Mucosa of rectum (tissue), 2 donors: ENCODE measurements at regions not wholly inside any gene's neighbourhood (a gene's known extent, or its start where the extent isn't known, plus 50 kb on each side); places are given as distances from the start of the nearest gene placed in this dataset.
"Not testable (repeated sequence)": the region's sequence is repeated elsewhere in the genome, so short reads cannot be mapped to it uniquely, and the experiment has no call there.

Experiments used
- H3K27ac ChIP-seq, 2 donors: one replicate each; pipeline ENCODE4 v1.7.0; 2013; ENCODE audit warnings: inconsistent platforms in 2 of 2, low read depth in 2 of 2, low read length in 2 of 2
- H3K27me3 ChIP-seq, 2 donors: one replicate each; pipeline ENCODE4 v1.7.0; 2013; ENCODE audit warnings: low read length in 2 of 2; ENCODE audit not compliant: control insufficient read depth in 2 of 2, insufficient read depth in 2 of 2
- H3K36me3 ChIP-seq, 2 donors: one replicate each; pipeline ENCODE4 v1.7.0; 2013; ENCODE audit warnings: low read length in 2 of 2; ENCODE audit not compliant: control insufficient read depth in 2 of 2, insufficient read depth in 2 of 2
- H3K4me1 ChIP-seq, 2 donors: one replicate each; pipeline ENCODE4 v1.7.0; 2013; ENCODE audit warnings: low read length in 2 of 2, mild to moderate bottlenecking in 1 of 2; ENCODE audit not compliant: control insufficient read depth in 2 of 2, insufficient read depth in 2 of 2
- H3K4me3 ChIP-seq, 2 donors: one replicate each; pipeline ENCODE4 v1.7.0; 2013; ENCODE audit warnings: low read length in 2 of 2
- H3K9ac ChIP-seq, 2 donors: one replicate each; pipeline ENCODE4 v1.7.0; 2013; ENCODE audit warnings: low read length in 2 of 2, low read depth in 1 of 2, mild to moderate bottlenecking in 1 of 2
- H3K9me3 ChIP-seq, 2 donors: one replicate each; pipeline ENCODE4 v1.7.0; 2013; ENCODE audit warnings: low read length in 2 of 2; ENCODE audit not compliant: control insufficient read depth in 2 of 2
- donor health status: healthy.
- donor health status: Normal muscosa, but diverticular disease.

- not testable (repeated sequence) for H3K4me3 ChIP-seq, H3K9ac ChIP-seq, H3K9me3 ChIP-seq, H3K27ac ChIP-seq, H3K4me1 ChIP-seq, H3K27me3 ChIP-seq, H3K36me3 ChIP-seq
Measured at GRCh38 chr15:24435075-24435820, 240.3 kb upstream of the NPAP1 start.

GRCh38 chr15:24437270-24437669 lies 238.3 kb upstream of the NPAP1 start:
- not testable (repeated sequence) for H3K4me1 ChIP-seq, H3K27ac ChIP-seq, H3K4me3 ChIP-seq, H3K36me3 ChIP-seq, H3K9me3 ChIP-seq, H3K27me3 ChIP-seq, H3K9ac ChIP-seq

DNA sequence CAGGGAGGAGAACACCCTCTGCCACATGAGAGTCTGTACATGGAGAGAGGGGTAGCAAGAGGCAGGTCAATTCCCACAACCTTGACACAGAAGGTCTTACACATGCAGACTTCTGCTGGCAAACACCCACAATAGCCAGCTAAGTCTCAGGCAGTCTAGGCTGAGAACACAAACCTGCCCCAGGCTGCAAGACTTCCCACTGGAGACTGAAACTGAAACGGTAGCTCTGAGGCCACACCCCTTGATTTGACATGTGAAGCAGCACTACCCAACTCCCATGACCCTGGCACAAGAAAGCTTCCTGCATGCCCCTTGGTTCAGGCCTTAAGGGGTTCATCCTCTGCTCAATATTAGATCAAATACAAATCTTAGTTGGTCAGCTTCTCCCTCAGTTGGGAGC lies 237.8 kb upstream of the NPAP1 start:
- H3K9me3 ChIP-seq, H3K27ac ChIP-seq, H3K36me3 ChIP-seq, H3K4me1 ChIP-seq, H3K4me3 ChIP-seq, H3K27me3 ChIP-seq, H3K9ac ChIP-seq: not testable (repeated sequence)

DNA sequence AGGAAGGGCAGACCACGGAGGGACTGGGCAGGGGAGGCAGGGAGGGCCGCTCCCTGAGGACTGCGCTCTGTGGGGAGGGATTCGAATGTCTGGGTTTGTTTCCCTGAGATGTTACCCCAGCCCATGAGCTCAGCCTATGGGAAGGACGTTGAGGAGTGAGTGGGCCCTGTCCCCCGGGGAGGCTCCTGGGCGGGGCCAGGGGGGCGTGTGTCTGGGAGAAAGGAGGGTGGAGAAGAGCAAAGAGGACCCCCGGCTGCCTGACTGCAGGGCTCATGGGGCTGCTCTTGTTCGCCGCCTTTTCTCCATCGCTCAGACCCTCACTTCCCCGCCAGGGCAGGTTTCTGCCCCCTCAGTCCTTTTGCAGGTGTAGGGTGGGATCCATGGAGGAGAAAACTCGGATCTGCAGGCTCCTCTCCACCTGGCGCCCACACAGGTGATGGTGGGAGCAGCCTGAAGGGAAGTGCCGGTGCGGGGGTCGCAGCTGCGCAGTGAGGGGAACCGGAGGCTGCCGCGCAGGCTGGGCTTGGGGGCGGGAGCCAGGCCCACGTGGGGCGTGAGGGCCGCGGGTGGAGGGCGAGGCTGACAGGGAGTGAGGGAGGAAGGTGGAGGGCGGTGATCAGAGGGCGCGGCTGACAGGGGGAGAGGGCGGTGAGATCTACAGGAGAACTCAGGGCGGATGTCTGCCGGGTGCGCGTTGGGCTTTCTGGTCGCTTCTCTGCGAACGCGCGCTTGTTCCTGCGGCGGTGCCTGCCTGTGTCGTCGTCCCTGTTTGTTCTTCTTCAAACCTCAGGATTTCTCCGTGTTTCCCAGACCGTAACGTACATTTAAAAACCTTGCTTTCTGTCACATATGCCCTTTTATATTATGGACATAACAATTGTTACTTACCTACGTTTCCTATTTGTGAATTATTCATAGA lies 198.2 kb upstream of the NPAP1 start:
- H3K4me3 ChIP-seq, H3K27me3 ChIP-seq, H3K9ac ChIP-seq, H3K36me3 ChIP-seq, H3K9me3 ChIP-seq, H3K4me1 ChIP-seq, H3K27ac ChIP-seq: not testable (repeated sequence)

GRCh38 chr15:24485885-24486567 lies 189.5 kb upstream of the NPAP1 start:
- H3K4me3 ChIP-seq, H3K4me1 ChIP-seq, H3K27ac ChIP-seq, H3K36me3 ChIP-seq, H3K9ac ChIP-seq, H3K9me3 ChIP-seq, H3K27me3 ChIP-seq: not testable (repeated sequence)

DNA sequence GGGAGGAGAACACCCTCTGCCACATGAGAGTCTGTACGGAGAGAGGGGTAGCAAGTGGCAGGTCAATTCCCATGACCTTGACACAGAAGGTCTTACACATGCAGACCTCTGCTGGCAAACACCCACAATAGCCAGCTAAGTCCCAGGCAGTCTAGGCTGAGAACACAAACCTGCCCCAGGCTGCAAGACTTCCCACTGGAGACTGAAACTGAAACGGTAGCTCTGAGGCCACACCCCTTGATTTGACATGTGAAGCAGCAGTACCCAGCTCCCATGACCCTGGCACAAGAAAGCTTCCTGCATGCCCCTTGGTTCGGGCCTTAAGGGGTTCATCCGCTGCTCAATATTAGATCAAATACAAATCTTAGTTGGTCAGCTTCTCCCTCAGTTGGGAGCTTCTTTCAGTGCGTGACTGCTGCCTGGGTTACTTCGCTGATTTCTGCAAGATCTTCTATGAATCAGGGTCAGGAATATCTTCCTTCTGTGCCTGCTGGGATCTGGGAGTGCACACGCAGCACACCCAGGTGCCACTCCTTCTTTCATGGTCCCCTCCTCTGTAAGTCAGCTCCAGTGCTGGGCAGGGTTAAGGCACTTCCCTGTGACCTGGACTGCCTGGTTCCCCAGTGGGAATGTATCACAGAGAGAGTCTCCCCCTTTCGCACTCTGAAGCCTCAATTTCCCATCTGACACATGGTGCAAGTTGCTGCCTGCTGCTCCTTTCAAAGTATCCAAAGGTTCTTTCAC lies 187.2 kb upstream of the NPAP1 start:
- not testable (repeated sequence) for H3K4me1 ChIP-seq, H3K9me3 ChIP-seq, H3K9ac ChIP-seq, H3K27me3 ChIP-seq, H3K4me3 ChIP-seq, H3K27ac ChIP-seq, H3K36me3 ChIP-seq

GRCh38 chr15:24505216-24505615 lies 170.4 kb upstream of the NPAP1 start:
- H3K4me1 ChIP-seq, H3K4me3 ChIP-seq, H3K9ac ChIP-seq, H3K9me3 ChIP-seq, H3K27ac ChIP-seq, H3K27me3 ChIP-seq, H3K36me3 ChIP-seq: not testable (repeated sequence)

GRCh38 chr15:24509714-24510113 lies 165.9 kb upstream of the NPAP1 start:
- not testable (repeated sequence) for H3K36me3 ChIP-seq, H3K4me1 ChIP-seq

DNA sequence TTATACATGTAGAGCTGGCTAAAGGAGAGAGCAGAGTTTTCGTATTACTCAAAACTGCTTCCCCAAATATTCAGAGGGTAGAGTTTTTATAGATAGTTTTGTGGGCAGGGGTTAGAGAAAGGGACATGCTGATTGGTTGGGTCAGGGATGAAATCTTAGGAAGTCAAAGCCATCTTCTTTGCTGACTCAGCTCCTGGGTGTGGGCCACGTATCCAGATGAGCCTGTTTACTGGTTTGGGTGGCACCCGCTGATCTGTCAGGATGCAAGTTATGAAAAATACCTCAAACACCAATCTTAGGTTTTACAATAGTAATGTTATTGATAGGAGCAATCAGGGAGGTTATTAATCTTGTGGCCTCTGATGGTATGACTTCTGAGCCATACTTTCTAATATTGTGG lies 164.0 kb upstream of the NPAP1 start:
- not testable (repeated sequence) for H3K36me3 ChIP-seq, H3K9ac ChIP-seq, H3K9me3 ChIP-seq, H3K27ac ChIP-seq, H3K4me1 ChIP-seq, H3K4me3 ChIP-seq, H3K27me3 ChIP-seq

More at GRCh38 chr15:24509714-24510113, 165.9 kb upstream of the NPAP1 start:
- H3K27me3 ChIP-seq, H3K27ac ChIP-seq, H3K4me3 ChIP-seq, H3K9me3 ChIP-seq, H3K9ac ChIP-seq: not testable (repeated sequence)

DNA sequence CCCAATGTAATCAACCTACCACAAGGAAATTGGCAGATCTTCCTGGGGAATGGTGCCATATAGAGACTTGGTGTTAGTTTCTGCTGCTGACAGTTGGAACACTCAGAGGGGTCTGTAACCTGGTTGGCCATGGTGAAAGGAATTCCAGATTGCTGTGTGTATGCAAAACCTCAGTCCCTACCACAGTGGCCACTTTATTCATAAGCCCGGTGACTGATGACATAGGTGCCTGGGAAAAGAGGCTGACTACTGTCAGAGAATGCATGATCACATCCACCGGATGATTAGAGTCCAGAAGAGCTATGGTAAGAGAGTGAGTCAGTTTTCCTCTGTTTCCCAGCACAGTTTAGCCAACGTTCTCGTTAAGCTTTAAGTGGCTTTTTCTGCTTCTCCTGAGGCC lies 156.8 kb upstream of the NPAP1 start:
- H3K27me3 ChIP-seq, H3K27ac ChIP-seq, H3K4me1 ChIP-seq, H3K36me3 ChIP-seq, H3K9me3 ChIP-seq, H3K9ac ChIP-seq, H3K4me3 ChIP-seq: not testable (repeated sequence)
